Transverse colon (tissue), 4 donors: ENCODE measurements at regions not wholly inside any gene's neighbourhood (a gene's known extent, or its start where the extent isn't known, plus 50 kb on each side); places are given as distances from the start of the nearest gene placed in this dataset.

ENCODE experiments used
- DNase-seq: peaks from one replicate; pipeline ENCODE4 v3.0.0-alpha.2; 2019
- H3K27ac ChIP-seq, 4 donors: fragments of 200-600 bp; sonication (generic); 2 replicates each; pipeline ENCODE4 v1.5.1; 2016 to 2018; ENCODE audit warnings: inconsistent platforms in 4 of 4
- H3K27me3 ChIP-seq: fragments of 200-600 bp; sonication (generic); 2 replicates; pipeline ENCODE4 v1.5.1; 2017; ENCODE audit warnings: inconsistent platforms
- H3K36me3 ChIP-seq, 4 donors: fragments of 200-600 bp; sonication (generic); 2 replicates each; pipeline ENCODE4 v1.5.1; 2017 to 2019; ENCODE audit warnings: inconsistent platforms in 4 of 4
- H3K4me1 ChIP-seq, 4 donors: fragments of 200-600 bp; sonication (generic); 2 replicates each; pipeline ENCODE4 v1.5.1; 2017 to 2020; ENCODE audit warnings: inconsistent platforms in 4 of 4
- H3K4me3 ChIP-seq, 4 donors: fragments of 200-600 bp; sonication (generic); 1 replicate in 1 of 4; 2 replicates in 3 of 4; pipeline versions ENCODE4 v1.5.1 to v1.6.1; 2017 to 2019; ENCODE audit warnings: inconsistent platforms in 4 of 4
- H3K9me3 ChIP-seq, 2 donors: fragments of 200-600 bp; sonication (generic); 2 replicates each; pipeline ENCODE4 v1.5.1; 2017 to 2019; ENCODE audit warnings: inconsistent platforms in 2 of 2
- EP300 ChIP-seq: sonication (generic); formaldehyde crosslinking; IDR thresholded peaks from one replicate; pipeline ENCODE4 v1.6.1; 2017; ENCODE audit warnings: antibody characterized with exemption, low read depth
- POLR2A ChIP-seq: fragments of 450-650 bp; IDR thresholded peaks from one replicate; pipeline ENCODE4 v1.6.1; 2016; ENCODE audit warnings: antibody characterized with exemption, mild to moderate bottlenecking, moderate library complexity
- POLR2AphosphoS5 ChIP-seq, 3 donors: sonication (generic); formaldehyde crosslinking; IDR thresholded peaks; one replicate each; pipeline ENCODE4 v1.6.1; 2016; ENCODE audit warnings: antibody characterized with exemption in 3 of 3
- WGBS, 2 donors: methylation state at CpG; one replicate each; pipeline ENCODE4 v1.1.5; 2018; ENCODE audit warnings: low coverage in 1 of 2; 5-methylcytosine and 5-hydroxymethylcytosine counted together
- in situ Hi-C, 4 donors: fragments of 200-750 bp; cut with MboI; loops; one replicate each; pipeline versions ENCODE4 v1.15.0 to v1.15.1; 2017; ENCODE audit warnings: low sequenced_read_pairs in 3 of 4, low pct_ligation_motif_present in 1 of 4, low pct_unique_long_range_greater_than_20kb in 1 of 4
- intact Hi-C: fragments of 100-400 bp; cut with DNase I; formaldehyde crosslinking; loops from one replicate; pipeline ENCODE4 v1.15.1; 2023; ENCODE audit warnings: low total_unique reads
- TF ChIP-seq, protein P1 (sequence below), 5 experiments: fragments of 200-600 bp in 3 of 5; fragments of 450-650 bp in 2 of 5; sonication (generic) in 3 of 5; IDR thresholded peaks; 1 replicate in 2 of 5; 2 replicates in 3 of 5; pipeline ENCODE4 v1.5.1; 2016 to 2017; ENCODE audit warnings: antibody characterized with exemption in 5 of 5, inconsistent platforms in 3 of 5, mild to moderate bottlenecking in 2 of 5, moderate library complexity in 1 of 5

DNA sequence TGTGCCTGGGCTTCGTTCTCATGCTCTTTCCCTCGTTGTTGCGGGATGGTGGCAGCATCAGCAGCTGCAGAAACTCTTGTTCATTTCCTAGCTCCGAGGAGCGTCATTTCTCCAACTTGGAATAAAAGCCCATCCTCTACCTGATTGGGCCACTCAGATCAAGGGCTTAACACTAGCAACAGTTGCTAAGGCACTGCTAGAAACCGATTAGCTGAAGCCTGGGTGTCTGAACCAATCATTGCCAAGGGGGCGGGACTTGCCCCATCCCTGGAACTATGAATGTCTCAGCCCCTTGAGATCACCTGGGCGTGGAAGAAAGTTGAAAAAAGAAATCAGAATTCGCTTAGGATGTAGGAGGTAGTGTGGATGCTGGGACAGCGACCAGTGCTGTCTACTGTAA lies 145.3 kb downstream of the FOXL1 start:
- no peak for DNase-seq
- intact Hi-C loops (no loop called here), in situ Hi-C loops (no loop called here)
- Histone ChIP-seq H3K27me3 (peaks cover 11% of the 10 kb centered on the region), H3K9me3 (no peaks in the 10 kb centered on the region), H3K27ac (no peak overlapping the region), H3K4me3 (no peak overlapping the region), H3K36me3 (no peaks in the 10 kb centered on the region), H3K4me1 (no peaks in the 10 kb centered on the region)
- TF ChIP-seq POLR2A (no peak), POLR2AphosphoS5 (IDR thresholded peaks at IDR 0.05) (no peak), EP300 (no peak)
- TF ChIP-seq, protein P1, sequence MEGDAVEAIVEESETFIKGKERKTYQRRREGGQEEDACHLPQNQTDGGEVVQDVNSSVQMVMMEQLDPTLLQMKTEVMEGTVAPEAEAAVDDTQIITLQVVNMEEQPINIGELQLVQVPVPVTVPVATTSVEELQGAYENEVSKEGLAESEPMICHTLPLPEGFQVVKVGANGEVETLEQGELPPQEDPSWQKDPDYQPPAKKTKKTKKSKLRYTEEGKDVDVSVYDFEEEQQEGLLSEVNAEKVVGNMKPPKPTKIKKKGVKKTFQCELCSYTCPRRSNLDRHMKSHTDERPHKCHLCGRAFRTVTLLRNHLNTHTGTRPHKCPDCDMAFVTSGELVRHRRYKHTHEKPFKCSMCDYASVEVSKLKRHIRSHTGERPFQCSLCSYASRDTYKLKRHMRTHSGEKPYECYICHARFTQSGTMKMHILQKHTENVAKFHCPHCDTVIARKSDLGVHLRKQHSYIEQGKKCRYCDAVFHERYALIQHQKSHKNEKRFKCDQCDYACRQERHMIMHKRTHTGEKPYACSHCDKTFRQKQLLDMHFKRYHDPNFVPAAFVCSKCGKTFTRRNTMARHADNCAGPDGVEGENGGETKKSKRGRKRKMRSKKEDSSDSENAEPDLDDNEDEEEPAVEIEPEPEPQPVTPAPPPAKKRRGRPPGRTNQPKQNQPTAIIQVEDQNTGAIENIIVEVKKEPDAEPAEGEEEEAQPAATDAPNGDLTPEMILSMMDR (IDR thresholded peaks at IDR 0.05) = no peak
- 70% methylated on average over 10 of the region's 10 CpGs; no CpG with 5 or more reads in 1 of the 2 donors for WGBS, 2 donors

DNA sequence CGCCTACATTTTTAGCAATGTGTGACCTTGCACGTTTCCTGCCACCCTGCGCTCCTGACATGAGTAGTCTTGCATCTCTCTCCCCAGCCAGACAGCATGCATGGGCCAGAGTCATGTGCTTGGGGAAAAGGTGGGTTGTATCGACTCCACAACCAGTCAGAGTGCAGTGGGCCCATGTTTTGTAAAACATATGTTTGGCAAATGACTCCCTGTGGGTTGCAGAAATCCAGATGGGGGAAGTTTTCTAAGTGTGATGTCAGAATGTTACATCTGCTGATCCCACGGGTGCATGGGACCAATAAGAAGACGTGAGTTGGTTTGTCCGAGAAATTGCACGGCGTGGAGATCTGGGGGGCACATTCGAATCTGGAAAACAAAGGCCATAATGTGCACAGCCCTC lies 147.1 kb downstream of the FOXL1 start:
- no peaks in the 10 kb centered on the region for H3K4me1 ChIP-seq
- intact Hi-C loops (no loop called here), in situ Hi-C loops (no loop called here)
- no peaks in the 10 kb centered on the region for H3K9me3 ChIP-seq
- TF ChIP-seq, protein P1 (IDR thresholded peaks at IDR 0.05) = no peak
- no peak for DNase-seq
- H3K27ac ChIP-seq = no peak overlapping the region
- H3K27me3 ChIP-seq = peaks cover 25% of the 10 kb centered on the region
- H3K36me3 ChIP-seq = no peaks in the 10 kb centered on the region
- H3K4me3 ChIP-seq = no peak overlapping the region
- 77 to 100% methylated on average over 1 to 10 of the region's 10 CpGs for WGBS, 2 donors

DNA sequence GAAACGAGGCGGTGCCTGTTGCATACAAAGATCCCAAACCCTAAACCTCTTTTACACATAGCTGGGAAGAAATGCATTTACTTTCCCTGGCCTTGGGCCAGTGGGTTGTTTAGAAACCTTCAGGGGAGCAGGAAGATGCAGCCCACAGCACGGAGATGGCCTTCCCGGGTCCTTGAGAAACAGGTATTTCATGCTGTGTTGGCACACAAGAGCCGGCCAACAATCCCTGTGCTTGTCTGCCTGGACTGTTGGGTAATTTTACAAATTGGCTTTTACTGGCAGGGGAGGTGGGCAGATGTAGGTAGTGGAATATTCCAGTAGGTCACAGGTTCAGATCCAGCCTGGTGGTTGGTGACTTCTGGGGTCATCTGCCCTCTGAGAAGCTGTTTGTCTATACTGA lies 148.0 kb downstream of the FOXL1 start:
- Histone ChIP-seq H3K27ac (no peak overlapping the region), H3K36me3 (no peaks in the 10 kb centered on the region), H3K4me3 (no peak overlapping the region), H3K27me3 (peaks cover 34% of the 10 kb centered on the region), H3K9me3 (no peaks in the 10 kb centered on the region), H3K4me1 (no peaks in the 10 kb centered on the region)
- no peak for DNase-seq
- TF ChIP-seq EP300 (no peak), POLR2A (no peak), POLR2AphosphoS5 (IDR thresholded peaks at IDR 0.05) (no peak)
- TF ChIP-seq, protein P1 (IDR thresholded peaks at IDR 0.05) = no peak
- in situ Hi-C loops (no loop called here), intact Hi-C loops (no loop called here)
- WGBS, 2 donors = 56 to 66% methylated on average over 5 of the region's 5 CpGs

DNA sequence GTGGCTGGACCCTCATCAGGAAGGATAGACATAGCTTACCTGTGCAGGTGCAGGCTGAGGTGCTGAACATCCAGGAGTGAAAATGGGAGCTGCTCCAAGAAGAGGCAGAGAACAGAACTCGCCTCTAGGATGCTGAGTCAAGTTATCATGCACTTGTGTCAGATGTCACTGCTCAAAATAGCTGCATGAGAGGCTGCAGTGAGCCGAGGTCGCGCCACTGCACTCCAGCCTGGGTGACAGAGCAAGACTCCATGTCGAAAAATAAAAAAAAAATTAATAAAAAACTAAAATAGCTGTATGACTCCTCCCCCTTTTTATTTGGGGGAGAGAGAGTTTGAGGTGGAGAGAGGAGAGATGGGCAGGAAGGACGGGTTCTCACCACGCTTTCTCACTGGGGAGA lies 148.8 kb downstream of the FOXL1 start:
- 59 to 72% methylated on average over 7 of the region's 7 CpGs for WGBS, 2 donors
- H3K36me3 ChIP-seq = no peaks in the 10 kb centered on the region
- no peaks in the 10 kb centered on the region for H3K4me1 ChIP-seq
- peaks cover 42% of the 10 kb centered on the region for H3K27me3 ChIP-seq
- no peak for DNase-seq
- H3K4me3 ChIP-seq = no peak overlapping the region
- H3K9me3 ChIP-seq = no peaks in the 10 kb centered on the region
- H3K27ac ChIP-seq = no peak overlapping the region
- in situ Hi-C loops (no loop called here), intact Hi-C loops (no loop called here)
- TF ChIP-seq POLR2A = no peak
- TF ChIP-seq EP300 = no peak
- TF ChIP-seq, protein P1 (IDR thresholded peaks at IDR 0.05) = no peak
- TF ChIP-seq POLR2AphosphoS5 (IDR thresholded peaks at IDR 0.05) = no peak
